ENCODE measurements at regions not wholly inside any gene's neighbourhood (a gene's known extent, or its start where the extent isn't known, plus 50 kb on each side); places are given as distances from the start of the nearest gene placed in this dataset.
A peak's percentile ranks its signal among the peaks of the same experiment; 100 is the strongest.

DNA sequence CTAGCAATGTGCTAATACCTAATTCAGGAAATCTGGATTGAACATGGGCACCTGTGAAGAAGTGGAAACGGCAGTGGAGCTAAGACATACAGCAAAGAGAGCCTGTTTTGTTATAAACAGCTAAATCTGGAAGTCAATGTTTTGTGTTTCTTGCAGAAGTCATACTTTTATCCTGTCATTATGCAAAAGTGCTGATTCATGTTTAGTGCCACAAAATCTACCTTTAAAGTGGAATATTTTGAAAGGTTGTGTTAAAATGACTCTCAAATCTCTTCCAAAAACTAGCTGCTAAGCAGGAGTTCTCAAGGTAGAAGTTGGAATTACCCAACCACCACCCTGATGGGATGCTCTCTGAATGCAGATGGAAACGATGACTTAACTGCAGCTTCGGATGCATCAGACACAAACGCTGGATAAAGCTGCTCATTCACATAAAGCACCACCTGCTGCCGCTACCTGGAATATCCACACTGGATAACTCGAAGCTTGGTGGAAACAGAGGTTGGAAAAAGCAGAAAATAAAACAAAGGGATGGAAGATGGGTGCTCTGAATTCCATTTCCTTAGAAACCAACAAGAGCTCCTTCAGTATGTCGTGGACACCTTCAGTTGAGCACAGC is 132.6 kb upstream of the ZNF236 start:
- H3K27ac Mint-ChIP-seq = no peak overlapping the region

More for the DNA sequence above, 132.6 kb upstream of the ZNF236 start:
- Mint-ChIP-seq H3K4me1 (peaks cover 30 to 38% of the 10 kb centered on the region in 2 experiments), H3K27me3 (ENCODE audit: low read depth) (peaks cover 6% of the 10 kb centered on the region), H3K9me3 (peaks cover 6 to 9% of the 10 kb centered on the region in 2 experiments; a peak in 3 of 5 replicates), H3K4me3 (no peak overlapping the region), H3K36me3 (ENCODE audit: insufficient read depth in 1 of 3, low read depth in 3 of 3) (peaks cover 2 to 9% (median 7%) of the 10 kb centered on the region in 3 experiments; a peak in 5 of 7 replicates)
- Histone ChIP-seq H4K5ac (ENCODE audit: insufficient read length, low read depth, low read length) (no peak overlapping the region), H4K91ac (ENCODE audit: insufficient read length, low read depth, low read length) (no peak overlapping the region), H3K14ac (ENCODE audit: insufficient read depth, low read length) (no peak overlapping the region), H3K9me3 (ENCODE audit: control insufficient read depth, low read depth, low read length) (no peaks in the 10 kb centered on the region), H2BK5ac (ENCODE audit: insufficient read length, low read length) (no peak overlapping the region), H2BK15ac (ENCODE audit: low read depth, low read length) (no peak overlapping the region), H3K9ac (ENCODE audit: extremely low read depth, insufficient read length, low read length) (no peak overlapping the region), H3K4ac (ENCODE audit: low read depth, low read length) (no peak overlapping the region), H4K20me1 (ENCODE audit: control insufficient read depth, insufficient read depth, insufficient read length) (no peaks in the 10 kb centered on the region), H3K56ac (ENCODE audit: insufficient read length, low read depth, low read length) (no peak overlapping the region), H3T11ph (ENCODE audit: low read length) (no peak overlapping the region), H2BK20ac (ENCODE audit: low read depth, low read length, poor library complexity, severe bottlenecking) (no peak overlapping the region), H3K23ac (ENCODE audit: insufficient read length, low read depth, low read length) (no peak overlapping the region), H3K27ac (ENCODE audit: insufficient read length, low read depth, low read length) (no peak overlapping the region), H3K27me3 (ENCODE audit: insufficient read depth, low read length) (no peaks in the 10 kb centered on the region), H3K23me2 (ENCODE audit: insufficient read length, low read depth, low read length, poor library complexity, severe bottlenecking) (no peaks in the 10 kb centered on the region), H3K4me1 (ENCODE audit: insufficient read depth, low read length) (peaks cover 6% of the 10 kb centered on the region; the same call in 1 of the 2 replicates), H2AFZ (ENCODE audit: low read length) (no peak overlapping the region), H3K79me1 (ENCODE audit: insufficient read depth, low read depth, low read length, poor library complexity, severe bottlenecking) (no peaks in the 10 kb centered on the region), H3K4me2 (ENCODE audit: insufficient read depth, insufficient read length, low read length) (no peak overlapping the region), H3K79me2 (ENCODE audit: insufficient read depth, low read length) (no peaks in the 10 kb centered on the region), H4K8ac (replicated peaks; ENCODE audit: insufficient read length, low read depth, low read length) (no peak overlapping the region), H2BK12ac (ENCODE audit: insufficient read length, low read depth, low read length) (no peak overlapping the region), H2BK120ac (ENCODE audit: low read depth, low read length, poor library complexity, severe bottlenecking) (no peak overlapping the region), H2AK5ac (ENCODE audit: insufficient read length, low read length) (no peak overlapping the region), H3K18ac (ENCODE audit: insufficient read length, low read depth, low read length) (no peak overlapping the region)
- peak; percentile 52 for TF ChIP-seq CTCF (conservative IDR thresholded peaks at IDR 0.05)
- DNase-seq = no peak
- no CpG with 5 or more reads among the region's 7 CpGs for WGBS (ENCODE audit: extremely low coverage, insufficient read length, low lambda C conversion rate)
